ENCODE measurements at regions not wholly inside any gene's neighbourhood (a gene's known extent, or its start where the extent isn't known, plus 50 kb on each side); places are given as distances from the start of the nearest gene placed in this dataset.
"Not testable (repeated sequence)": the region's sequence is repeated elsewhere in the genome, so short reads cannot be mapped to it uniquely, and the experiment has no call there.

DNA sequence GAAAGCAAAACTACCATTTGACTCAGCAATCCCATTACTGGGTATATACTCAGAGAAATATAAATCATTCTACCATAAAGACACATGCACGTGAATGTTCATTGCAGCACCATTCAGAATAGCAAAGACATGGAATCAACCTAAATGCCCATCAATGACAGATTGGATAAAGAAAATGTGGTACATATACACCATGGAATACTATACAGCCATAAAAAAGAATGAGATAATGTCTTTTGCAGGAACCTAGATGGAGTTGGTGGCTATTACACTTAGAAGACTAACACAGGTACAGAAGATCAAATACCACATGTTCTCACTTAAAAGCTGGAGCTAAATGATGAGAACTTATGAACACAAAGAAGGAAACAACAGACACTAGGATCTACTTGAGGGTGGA is 647.1 kb downstream of the MAT2B start:
- TF ChIP-seq, protein P1, sequence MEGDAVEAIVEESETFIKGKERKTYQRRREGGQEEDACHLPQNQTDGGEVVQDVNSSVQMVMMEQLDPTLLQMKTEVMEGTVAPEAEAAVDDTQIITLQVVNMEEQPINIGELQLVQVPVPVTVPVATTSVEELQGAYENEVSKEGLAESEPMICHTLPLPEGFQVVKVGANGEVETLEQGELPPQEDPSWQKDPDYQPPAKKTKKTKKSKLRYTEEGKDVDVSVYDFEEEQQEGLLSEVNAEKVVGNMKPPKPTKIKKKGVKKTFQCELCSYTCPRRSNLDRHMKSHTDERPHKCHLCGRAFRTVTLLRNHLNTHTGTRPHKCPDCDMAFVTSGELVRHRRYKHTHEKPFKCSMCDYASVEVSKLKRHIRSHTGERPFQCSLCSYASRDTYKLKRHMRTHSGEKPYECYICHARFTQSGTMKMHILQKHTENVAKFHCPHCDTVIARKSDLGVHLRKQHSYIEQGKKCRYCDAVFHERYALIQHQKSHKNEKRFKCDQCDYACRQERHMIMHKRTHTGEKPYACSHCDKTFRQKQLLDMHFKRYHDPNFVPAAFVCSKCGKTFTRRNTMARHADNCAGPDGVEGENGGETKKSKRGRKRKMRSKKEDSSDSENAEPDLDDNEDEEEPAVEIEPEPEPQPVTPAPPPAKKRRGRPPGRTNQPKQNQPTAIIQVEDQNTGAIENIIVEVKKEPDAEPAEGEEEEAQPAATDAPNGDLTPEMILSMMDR (IDR thresholded peaks at IDR 0.05) = not testable (repeated sequence)
- not testable (repeated sequence) for TF ChIP-seq ZFX (IDR thresholded peaks at IDR 0.05; ENCODE audit: borderline replicate concordance)
